ENCODE measurements at regions not wholly inside any gene's neighbourhood (a gene's known extent, or its start where the extent isn't known, plus 50 kb on each side); places are given as distances from the start of the nearest gene placed in this dataset.

DNA sequence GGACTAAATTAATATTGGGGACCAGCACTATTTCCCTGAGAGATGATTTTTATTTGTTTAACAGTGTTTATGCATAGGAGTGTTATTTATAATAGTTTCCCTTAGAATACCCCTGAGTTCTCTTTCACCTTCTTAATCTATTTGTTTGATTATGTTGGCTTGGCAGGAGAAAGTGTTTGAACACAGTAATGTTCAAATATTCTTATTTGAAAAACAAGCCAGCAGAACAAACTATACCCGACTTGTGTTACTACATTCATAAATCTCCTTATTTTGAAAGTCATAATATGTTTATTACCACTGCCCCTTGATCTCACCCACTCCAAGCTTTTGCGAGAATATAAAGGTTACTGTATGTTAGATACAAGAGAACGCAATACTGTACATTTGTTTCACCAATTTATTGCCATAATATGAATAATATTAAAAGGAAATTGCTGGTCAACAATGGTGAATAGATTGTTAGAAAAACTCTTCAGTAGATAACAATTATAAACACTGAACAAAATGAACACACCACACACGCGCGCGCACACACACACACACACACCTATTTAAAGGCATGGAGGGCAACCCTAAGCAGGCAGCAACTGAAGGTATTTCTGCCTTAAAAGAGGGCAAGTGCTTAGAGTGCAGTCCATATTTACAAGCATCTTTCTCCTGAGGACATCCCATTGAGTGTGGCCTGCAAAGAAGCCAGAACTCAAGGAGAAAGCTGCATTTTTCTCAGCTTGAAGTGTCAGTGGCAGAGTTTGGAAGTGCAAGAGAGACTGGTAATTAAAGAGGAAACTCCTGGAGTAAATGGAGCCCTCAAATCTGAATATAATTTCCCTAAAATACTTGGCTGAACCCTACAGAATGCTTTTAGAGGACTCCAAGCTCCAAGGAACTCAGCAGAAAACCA lies 279.4 kb upstream of the MAN1A1 start:
- no peaks in the 10 kb centered on the region for H3K27me3 ChIP-seq (ENCODE audit: control insufficient read depth, insufficient read depth, low read length)
- H3K36me3 ChIP-seq (ENCODE audit: control insufficient read depth, insufficient read depth, low read length): no peaks in the 10 kb centered on the region
- no peak overlapping the region for H3K4me3 ChIP-seq (ENCODE audit: low read depth, low read length)
- FAIRE-seq (no peak), DNase-seq (ENCODE audit: low read depth) (no peak)
- TF ChIP-seq, protein P1, sequence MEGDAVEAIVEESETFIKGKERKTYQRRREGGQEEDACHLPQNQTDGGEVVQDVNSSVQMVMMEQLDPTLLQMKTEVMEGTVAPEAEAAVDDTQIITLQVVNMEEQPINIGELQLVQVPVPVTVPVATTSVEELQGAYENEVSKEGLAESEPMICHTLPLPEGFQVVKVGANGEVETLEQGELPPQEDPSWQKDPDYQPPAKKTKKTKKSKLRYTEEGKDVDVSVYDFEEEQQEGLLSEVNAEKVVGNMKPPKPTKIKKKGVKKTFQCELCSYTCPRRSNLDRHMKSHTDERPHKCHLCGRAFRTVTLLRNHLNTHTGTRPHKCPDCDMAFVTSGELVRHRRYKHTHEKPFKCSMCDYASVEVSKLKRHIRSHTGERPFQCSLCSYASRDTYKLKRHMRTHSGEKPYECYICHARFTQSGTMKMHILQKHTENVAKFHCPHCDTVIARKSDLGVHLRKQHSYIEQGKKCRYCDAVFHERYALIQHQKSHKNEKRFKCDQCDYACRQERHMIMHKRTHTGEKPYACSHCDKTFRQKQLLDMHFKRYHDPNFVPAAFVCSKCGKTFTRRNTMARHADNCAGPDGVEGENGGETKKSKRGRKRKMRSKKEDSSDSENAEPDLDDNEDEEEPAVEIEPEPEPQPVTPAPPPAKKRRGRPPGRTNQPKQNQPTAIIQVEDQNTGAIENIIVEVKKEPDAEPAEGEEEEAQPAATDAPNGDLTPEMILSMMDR (IDR thresholded peaks at IDR 0.05; ENCODE audit: insufficient read depth, low read length, severe bottlenecking): peak; percentile 3

DNA sequence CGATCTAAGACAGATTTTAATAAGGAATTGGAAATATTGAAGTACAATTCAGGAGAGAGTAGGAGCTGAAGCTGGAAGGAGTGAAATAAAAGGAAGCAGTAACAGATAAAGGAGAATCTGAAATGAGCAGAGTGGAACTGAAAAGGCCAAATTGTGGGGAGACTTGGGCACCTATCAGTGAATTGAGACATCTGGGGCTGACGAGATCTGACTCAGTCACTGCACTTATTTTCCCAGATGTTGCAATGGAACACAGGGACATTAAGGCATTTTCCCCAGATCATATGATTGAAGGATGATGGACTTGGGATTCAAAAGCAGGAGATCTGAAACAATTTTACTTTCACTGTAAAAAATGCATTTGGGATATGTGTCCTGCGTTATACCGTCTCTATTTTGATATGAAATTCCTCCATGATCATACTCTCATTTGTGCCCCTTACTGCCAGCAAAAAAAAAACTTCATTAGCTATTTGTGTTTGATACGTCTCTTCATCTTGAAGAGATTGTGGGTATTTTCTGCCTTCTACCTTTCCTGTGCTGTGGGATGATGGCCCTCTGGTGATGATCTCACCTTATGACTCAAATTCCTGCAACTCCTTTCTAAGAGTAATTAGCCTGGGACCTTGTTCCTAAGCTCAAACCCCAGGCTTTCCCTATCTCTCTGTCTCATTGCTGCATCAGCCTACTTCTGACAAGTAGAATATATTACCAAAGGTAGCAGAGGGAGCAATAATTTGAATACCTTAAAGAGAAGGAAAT lies 278.5 kb upstream of the MAN1A1 start:
- Histone ChIP-seq H3K4me3 (ENCODE audit: low read depth, low read length) (no peak overlapping the region), H3K36me3 (ENCODE audit: control insufficient read depth, insufficient read depth, low read length) (no peaks in the 10 kb centered on the region), H3K27me3 (ENCODE audit: control insufficient read depth, insufficient read depth, low read length) (no peaks in the 10 kb centered on the region)
- no peak for FAIRE-seq
- TF ChIP-seq, protein P1 (IDR thresholded peaks at IDR 0.05; ENCODE audit: insufficient read depth, low read length, severe bottlenecking): no peak
- DNase-seq (ENCODE audit: low read depth): peak; percentile 86

DNA sequence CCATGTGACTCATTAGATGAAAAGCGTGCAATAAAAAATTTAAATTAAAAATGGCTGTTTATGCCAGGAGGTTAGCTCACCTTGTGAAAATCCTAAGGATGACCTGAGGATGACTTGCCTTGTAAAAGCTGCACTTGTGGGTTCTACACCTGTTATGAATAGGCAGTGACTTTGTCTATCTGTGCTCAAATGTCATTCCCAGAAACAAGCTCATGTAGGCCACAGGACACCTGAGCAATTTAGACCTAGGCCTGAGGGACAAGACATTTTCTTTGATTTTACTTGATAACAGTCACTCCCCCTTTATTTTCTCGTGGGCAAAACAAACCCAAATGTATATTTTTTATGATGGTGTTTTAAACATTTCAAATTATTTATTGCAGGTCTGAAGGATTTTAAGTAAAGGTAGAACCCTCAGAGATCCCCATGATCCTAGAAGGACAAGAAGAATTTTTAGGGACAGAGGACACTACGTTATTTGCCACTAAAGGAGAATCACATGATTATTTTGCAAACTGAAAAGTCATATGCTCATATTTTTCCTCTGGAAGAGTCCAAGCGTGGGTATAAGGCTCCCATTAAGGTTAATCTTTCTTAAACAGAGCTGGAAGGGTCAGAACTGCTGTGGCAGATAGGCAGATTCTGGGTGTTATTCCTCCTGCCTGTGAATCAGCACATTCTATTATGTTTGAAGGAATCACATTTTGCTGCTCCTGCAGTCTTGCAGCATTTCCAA lies 277.5 kb upstream of the MAN1A1 start:
- FAIRE-seq (no peak), DNase-seq (ENCODE audit: low read depth) (no peak)
- TF ChIP-seq, protein P1 (IDR thresholded peaks at IDR 0.05; ENCODE audit: insufficient read depth, low read length, severe bottlenecking): no peak
- no peaks in the 10 kb centered on the region for H3K27me3 ChIP-seq (ENCODE audit: control insufficient read depth, insufficient read depth, low read length)
- no peaks in the 10 kb centered on the region for H3K36me3 ChIP-seq (ENCODE audit: control insufficient read depth, insufficient read depth, low read length)
- H3K4me3 ChIP-seq (ENCODE audit: low read depth, low read length): no peak overlapping the region

DNA sequence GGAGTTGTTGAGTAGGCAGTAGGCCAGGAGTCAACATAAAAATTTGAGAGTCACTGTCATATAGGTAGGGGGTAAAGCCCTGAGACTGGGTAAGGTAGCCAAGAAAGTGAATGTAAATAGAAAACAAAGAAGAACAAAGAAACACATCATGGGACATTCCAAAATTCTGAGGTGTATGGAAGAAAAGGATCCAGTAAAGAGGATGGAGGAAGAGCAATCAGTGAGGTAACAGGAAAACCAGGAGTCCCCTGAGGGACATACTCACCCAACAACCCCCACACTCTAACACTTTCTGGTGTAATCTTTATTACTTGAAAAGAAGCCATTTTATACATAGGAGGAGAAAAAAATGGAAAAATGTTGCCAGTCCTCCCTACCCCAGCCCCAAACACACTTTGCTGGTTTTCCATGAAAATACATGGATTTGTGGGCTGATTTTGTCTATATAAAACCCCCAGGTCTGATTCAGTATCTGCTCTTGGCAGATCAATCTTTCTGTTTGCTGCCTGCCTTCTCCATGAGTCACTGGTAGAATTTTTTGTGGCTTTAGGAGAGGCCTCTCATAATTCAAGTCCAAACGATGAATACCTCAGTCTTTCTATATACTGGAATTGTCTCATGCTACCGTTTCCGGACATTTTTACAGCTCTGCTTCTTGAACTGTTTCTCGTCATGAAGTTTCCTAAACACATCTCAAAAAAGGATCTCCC lies 271.4 kb upstream of the MAN1A1 start:
- TF ChIP-seq, protein P1 (IDR thresholded peaks at IDR 0.05; ENCODE audit: insufficient read depth, low read length, severe bottlenecking): no peak
- no peaks in the 10 kb centered on the region for H3K27me3 ChIP-seq (ENCODE audit: control insufficient read depth, insufficient read depth, low read length)
- FAIRE-seq (no peak), DNase-seq (ENCODE audit: low read depth) (peak; percentile 94)
- no peaks in the 10 kb centered on the region for H3K36me3 ChIP-seq (ENCODE audit: control insufficient read depth, insufficient read depth, low read length)
- H3K4me3 ChIP-seq (ENCODE audit: low read depth, low read length): no peak overlapping the region

DNA sequence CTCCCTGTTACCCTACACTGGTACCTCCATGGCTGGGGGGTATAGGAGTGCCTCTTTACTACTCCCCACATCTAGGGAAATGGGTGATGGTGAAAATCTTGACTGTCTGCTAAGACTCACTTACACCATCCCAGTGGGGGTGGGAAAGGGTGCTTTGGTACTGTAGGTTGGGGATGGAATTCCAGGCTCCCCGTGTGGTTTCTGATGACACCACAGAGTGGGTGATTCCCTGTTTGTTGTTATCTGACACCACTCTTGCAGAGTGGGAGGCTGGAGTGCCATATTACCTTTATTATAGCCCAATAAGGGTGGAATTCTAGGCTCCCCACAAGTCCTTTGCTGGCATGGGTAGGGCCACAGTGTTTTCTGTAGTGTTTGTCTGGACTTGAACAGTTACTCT lies 264.6 kb upstream of the MAN1A1 start:
- no peak for DNase-seq (ENCODE audit: low read depth)
- TF ChIP-seq, protein P1 (IDR thresholded peaks at IDR 0.05; ENCODE audit: insufficient read depth, low read length, severe bottlenecking): no peak
- no peaks in the 10 kb centered on the region for H3K36me3 ChIP-seq (ENCODE audit: control insufficient read depth, insufficient read depth, low read length)
- no peak for FAIRE-seq
- H3K27me3 ChIP-seq (ENCODE audit: control insufficient read depth, insufficient read depth, low read length): no peaks in the 10 kb centered on the region
- no peak overlapping the region for H3K4me3 ChIP-seq (ENCODE audit: low read depth, low read length)

Data from bronchial epithelial cell (primary cell).